Testis (tissue), 2 donors: ENCODE measurements at regions not wholly inside any gene's neighbourhood (a gene's known extent, or its start where the extent isn't known, plus 50 kb on each side); places are given as distances from the start of the nearest gene placed in this dataset.

ENCODE experiments used
- DNase-seq: peaks from one replicate; pipeline ENCODE4 v3.0.0-alpha.2; 2019
- H3K27ac ChIP-seq, 2 donors: fragments of 200-600 bp; sonication (generic); one replicate each; pipeline ENCODE4 v1.5.1; 2019
- H3K27me3 ChIP-seq: fragments of 200-600 bp; sonication (generic); one replicate; pipeline ENCODE4 v1.5.1; 2019
- H3K36me3 ChIP-seq: fragments of 200-600 bp; sonication (generic); one replicate; pipeline ENCODE4 v1.5.1; 2017; ENCODE audit warnings: low read depth; ENCODE audit errors: missing control alignments
- H3K4me1 ChIP-seq: fragments of 200-600 bp; sonication (generic); one replicate; pipeline ENCODE4 v1.5.1; 2019
- H3K4me3 ChIP-seq, 2 donors: fragments of 200-600 bp; sonication (generic); one replicate each; pipeline ENCODE4 v1.5.1; 2017 to 2019
- H3K9me3 ChIP-seq: fragments of 200-600 bp; sonication (generic); one replicate; pipeline ENCODE4 v1.5.1; 2017
- POLR2A ChIP-seq: fragments of 450-650 bp; IDR thresholded peaks from one replicate; pipeline ENCODE4 v1.6.1; 2017; ENCODE audit warnings: antibody characterized with exemption, mild to moderate bottlenecking, moderate library complexity
- WGBS, 2 donors: methylation state at CpG; one replicate each; pipeline ENCODE4 v1.1.5; 2018; 5-methylcytosine and 5-hydroxymethylcytosine counted together
- intact Hi-C: fragments of 100-400 bp; cut with DNase I; formaldehyde crosslinking; loops from one replicate; pipeline ENCODE4 v1.15.1; 2023; ENCODE audit warnings: low total_unique reads
- TF ChIP-seq, protein P1 (sequence below), 3 experiments: fragments of 450-650 bp in 2 of 3; fragments of 200-600 bp in 1 of 3; sonication (generic) in 1 of 3; IDR thresholded peaks; one replicate each; pipeline ENCODE4 v1.5.1; 2016 to 2019; ENCODE audit warnings: antibody characterized with exemption in 3 of 3, mild to moderate bottlenecking in 2 of 3, moderate library complexity in 1 of 3

GRCh38 chr1:95542936-95543335 is 308.9 kb downstream of the RWDD3 start:
- intact Hi-C loops = no loop called here
- TF ChIP-seq, protein P1, sequence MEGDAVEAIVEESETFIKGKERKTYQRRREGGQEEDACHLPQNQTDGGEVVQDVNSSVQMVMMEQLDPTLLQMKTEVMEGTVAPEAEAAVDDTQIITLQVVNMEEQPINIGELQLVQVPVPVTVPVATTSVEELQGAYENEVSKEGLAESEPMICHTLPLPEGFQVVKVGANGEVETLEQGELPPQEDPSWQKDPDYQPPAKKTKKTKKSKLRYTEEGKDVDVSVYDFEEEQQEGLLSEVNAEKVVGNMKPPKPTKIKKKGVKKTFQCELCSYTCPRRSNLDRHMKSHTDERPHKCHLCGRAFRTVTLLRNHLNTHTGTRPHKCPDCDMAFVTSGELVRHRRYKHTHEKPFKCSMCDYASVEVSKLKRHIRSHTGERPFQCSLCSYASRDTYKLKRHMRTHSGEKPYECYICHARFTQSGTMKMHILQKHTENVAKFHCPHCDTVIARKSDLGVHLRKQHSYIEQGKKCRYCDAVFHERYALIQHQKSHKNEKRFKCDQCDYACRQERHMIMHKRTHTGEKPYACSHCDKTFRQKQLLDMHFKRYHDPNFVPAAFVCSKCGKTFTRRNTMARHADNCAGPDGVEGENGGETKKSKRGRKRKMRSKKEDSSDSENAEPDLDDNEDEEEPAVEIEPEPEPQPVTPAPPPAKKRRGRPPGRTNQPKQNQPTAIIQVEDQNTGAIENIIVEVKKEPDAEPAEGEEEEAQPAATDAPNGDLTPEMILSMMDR (IDR thresholded peaks at IDR 0.05) = no peak
- no peak for TF ChIP-seq POLR2A
- WGBS, 2 donors = 77 to 98% methylated on average over 2 of the region's 2 CpGs

DNA sequence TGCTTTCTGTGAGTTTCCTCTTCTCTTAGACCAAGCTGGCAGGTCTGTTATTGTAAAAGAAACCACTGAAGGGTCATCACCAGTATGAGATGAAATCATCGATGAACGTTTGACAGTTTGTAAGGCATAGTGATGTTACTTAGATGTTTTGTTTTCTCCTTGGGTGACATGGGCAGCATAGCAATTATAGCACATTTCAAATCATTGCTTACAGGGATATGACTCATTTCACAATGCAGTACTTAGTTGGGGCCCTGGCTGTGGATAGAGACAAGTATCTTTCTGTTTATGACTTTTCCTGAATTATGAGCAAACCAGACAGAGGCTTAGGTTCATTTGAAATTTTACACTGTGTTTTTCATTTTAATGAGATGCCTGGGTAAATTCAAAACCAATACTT is 313.0 kb downstream of the RWDD3 start:
- no peak overlapping the region for H3K27ac ChIP-seq
- H3K36me3 ChIP-seq = no peaks in the 10 kb centered on the region
- TF ChIP-seq, protein P1 (IDR thresholded peaks at IDR 0.05) = no peak
- no peak for TF ChIP-seq POLR2A
- H3K4me1 ChIP-seq = no peaks in the 10 kb centered on the region
- no peak overlapping the region for H3K4me3 ChIP-seq
- DNase-seq = no peak
- intact Hi-C loops = no loop called here
- H3K9me3 ChIP-seq = no peaks in the 10 kb centered on the region
- 84 to 91% methylated on average over 2 of the region's 2 CpGs for WGBS, 2 donors
- no peaks in the 10 kb centered on the region for H3K27me3 ChIP-seq

More at GRCh38 chr1:95542936-95543335, 308.9 kb downstream of the RWDD3 start:
- Histone ChIP-seq H3K27ac (no peak overlapping the region), H3K36me3 (no peaks in the 10 kb centered on the region), H3K27me3 (no peaks in the 10 kb centered on the region), H3K4me1 (no peaks in the 10 kb centered on the region), H3K9me3 (no peaks in the 10 kb centered on the region), H3K4me3 (no peak overlapping the region)
- DNase-seq = no peak

GRCh38 chr1:95548211-95548610 is 314.2 kb downstream of the RWDD3 start:
- Histone ChIP-seq H3K4me1 (no peaks in the 10 kb centered on the region), H3K4me3 (no peak overlapping the region), H3K36me3 (no peaks in the 10 kb centered on the region), H3K27me3 (no peaks in the 10 kb centered on the region), H3K9me3 (no peaks in the 10 kb centered on the region), H3K27ac (no peak overlapping the region)
- 47 to 55% methylated on average over 1 of the region's 1 CpG for WGBS, 2 donors
- intact Hi-C loops = no loop called here
- TF ChIP-seq POLR2A = no peak
- TF ChIP-seq, protein P1 (IDR thresholded peaks at IDR 0.05) = no peak
- no peak for DNase-seq

DNA sequence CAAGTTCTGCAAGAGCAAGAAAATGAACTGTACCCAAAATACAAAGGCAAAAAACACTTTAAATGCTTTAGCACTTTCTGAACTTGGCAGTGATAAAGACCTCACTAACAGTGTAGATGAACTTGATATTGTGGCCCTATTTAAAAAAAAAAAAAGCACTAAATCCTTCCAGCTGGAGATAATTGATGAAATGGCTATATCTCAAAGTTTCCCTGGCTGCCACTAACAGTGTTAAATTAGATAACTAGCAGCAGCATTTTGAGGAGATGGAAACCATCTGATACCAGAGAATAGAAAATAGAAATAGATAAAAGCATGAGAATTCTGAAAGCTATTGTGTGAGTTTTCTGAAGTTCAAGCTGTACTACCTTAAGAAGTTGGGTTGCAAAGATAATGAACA is 317.2 kb downstream of the RWDD3 start:
- no peaks in the 10 kb centered on the region for H3K9me3 ChIP-seq
- no peak overlapping the region for H3K4me3 ChIP-seq
- no peaks in the 10 kb centered on the region for H3K36me3 ChIP-seq
- intact Hi-C loops = no loop called here
- TF ChIP-seq, protein P1 (IDR thresholded peaks at IDR 0.05) = no peak
- TF ChIP-seq POLR2A = no peak
- H3K27me3 ChIP-seq = no peaks in the 10 kb centered on the region
- no peaks in the 10 kb centered on the region for H3K4me1 ChIP-seq
- no peak for DNase-seq
- H3K27ac ChIP-seq = no peak overlapping the region

GRCh38 chr1:95553595-95553994 is 319.6 kb downstream of the RWDD3 start:
- Histone ChIP-seq H3K27me3 (no peaks in the 10 kb centered on the region), H3K4me1 (no peaks in the 10 kb centered on the region), H3K36me3 (no peaks in the 10 kb centered on the region), H3K4me3 (no peak overlapping the region), H3K27ac (no peak overlapping the region), H3K9me3 (no peaks in the 10 kb centered on the region)
- intact Hi-C loops = no loop called here
- WGBS, 2 donors = 91 to 93% methylated on average over 5 of the region's 5 CpGs
- no peak for DNase-seq
- no peak for TF ChIP-seq POLR2A
- TF ChIP-seq, protein P1 (IDR thresholded peaks at IDR 0.05) = no peak
